Hematopoietic multipotent progenitor cell treated with erythropoietin and hydrocortisone succinate and interleukin-3 and kit ligand, for 4 days (in vitro differentiated cells): ENCODE measurements at regions not wholly inside any gene's neighbourhood (a gene's known extent, or its start where the extent isn't known, plus 50 kb on each side); places are given as distances from the start of the nearest gene placed in this dataset.
"Not testable (repeated sequence)": the region's sequence is repeated elsewhere in the genome, so short reads cannot be mapped to it uniquely, and the experiment has no call there.

Experiments
- DNase-seq: peaks from one replicate; pipeline ENCODE4 v3.0.0-alpha.2; 2015

DNA sequence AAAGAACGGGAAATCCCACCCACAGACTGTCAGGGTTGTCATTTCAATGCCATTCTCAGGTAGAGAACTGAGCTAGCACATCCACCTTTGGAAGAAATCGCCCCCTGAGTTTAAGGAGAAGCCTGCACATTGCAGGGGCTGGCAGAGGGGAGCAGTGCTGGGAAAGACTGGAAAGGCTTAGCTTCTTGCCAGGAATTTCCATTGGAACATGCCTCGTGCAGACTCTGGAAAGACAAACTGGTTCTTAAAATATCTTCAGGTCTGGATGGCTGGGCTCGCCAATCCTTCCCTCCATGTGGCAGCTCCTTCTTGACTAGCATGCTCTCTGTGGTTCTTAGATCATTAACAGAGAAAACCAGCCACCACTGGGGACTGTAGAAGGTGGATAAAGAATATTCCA, 414.1 kb downstream of the TSHZ3 start:
- no peak for DNase-seq

DNA sequence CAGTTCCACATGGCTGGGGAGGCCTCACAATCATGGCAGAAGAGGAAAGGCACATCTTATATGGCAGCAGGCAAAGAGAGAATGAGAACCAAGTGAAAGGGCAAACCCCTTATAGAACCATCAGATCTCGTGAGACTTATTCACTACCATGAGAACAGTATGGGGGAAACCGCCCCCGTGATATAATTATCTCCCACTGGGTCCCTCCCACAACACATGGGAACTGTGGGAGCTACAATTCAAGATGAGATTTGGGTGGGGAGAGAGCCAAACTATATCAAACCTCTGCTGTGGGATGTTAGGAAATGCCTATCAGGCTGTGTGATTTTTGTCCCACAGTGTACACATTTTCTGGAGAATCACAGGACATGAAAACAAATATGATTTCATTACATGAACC, 415.8 kb downstream of the TSHZ3 start:
- not testable (repeated sequence) for DNase-seq

DNA sequence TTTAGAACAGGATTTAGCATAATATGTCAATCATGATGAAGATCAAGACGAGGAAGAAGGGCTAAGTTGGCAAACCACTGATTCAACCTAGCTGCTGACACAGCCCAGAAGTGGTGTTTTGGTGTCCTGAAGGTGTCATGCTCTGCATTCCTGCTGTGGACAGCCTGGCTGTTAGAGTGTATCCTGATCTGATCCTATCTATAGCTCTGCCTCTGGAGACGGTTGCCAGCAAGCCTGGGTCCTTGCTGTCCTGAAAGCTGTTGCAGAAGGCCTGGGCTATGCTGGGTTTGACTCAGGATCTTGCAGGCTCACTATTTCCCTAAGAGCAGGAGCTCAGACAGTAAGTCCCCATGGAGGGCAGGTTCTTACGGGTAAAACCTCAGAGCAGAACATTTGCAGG, 416.4 kb downstream of the TSHZ3 start:
- DNase-seq, result no peak

DNA sequence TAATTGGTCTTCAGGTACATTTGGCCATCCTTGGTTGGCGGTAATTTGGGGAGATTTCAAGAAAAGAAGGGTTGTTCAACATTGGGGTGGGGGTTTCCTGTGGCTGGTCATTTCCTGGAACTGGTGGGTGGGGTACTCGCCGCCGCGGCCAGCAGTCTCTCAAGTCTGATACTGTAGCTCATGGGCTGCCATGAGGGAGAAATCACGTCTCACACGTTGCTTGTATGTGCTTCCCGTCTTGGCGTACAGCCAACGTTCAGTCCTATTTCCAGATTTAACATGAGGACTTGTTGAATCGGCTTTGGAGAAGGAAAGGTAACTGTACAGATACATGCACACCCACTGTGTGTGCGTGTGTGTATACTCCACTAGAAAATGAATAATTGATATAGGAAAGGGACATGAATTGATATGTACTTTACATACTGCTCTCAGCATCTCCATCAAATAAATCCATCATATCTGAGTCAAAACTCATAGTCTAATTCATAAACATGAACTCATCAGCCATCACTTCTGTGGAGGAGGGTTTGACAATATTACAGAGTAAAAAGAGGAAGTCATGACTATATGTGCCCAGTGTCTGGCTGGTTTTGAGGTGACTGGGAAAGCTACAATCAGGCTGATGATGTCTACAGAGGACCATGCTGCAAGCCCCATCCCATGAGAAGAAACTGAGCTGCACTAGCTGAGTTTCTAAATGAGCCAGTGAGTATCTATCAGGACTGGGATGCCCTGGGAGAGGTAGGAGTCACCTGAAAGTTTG, 418.1 kb downstream of the TSHZ3 start:
- DNase-seq, result peak; percentile 8

DNA sequence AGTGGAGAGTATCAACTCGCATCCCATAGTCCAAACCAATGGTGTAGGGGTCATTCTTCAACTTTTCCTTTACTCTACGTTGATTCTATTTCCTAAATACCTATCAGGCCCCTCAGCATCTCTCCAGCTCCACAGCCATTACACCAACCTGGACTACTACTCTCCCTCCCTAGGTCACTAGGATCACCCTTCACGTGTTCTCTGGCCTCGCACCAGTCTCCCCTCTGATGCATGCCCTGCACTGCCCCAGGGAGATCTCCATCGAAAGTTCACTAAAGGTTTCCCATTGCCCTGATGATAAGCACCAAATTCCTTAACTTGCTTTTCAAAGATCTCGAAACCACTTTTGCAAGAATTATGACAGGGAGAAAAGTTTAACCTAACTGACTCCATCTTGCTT, 421.5 kb downstream of the TSHZ3 start:
- DNase-seq, result no peak

DNA sequence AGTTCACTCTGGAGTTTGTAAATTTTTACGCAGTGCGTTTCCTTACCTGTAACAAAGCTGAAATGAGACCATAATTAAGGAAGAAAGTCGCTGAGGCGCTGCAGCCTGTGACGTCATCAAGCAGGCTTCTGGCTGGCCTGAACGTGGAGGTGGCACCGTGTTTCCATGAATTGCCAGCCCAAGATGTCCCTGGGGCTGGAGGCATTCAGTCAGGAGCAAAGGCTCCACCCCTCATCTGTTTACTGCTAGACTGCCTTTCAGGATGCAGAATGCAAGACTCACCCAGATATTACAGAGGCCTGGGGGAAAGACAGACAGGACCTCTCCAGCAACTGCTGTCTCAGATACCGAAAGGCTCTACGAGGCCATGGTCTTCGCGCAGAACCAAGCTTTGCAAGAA, 424.6 kb downstream of the TSHZ3 start:
- no peak for DNase-seq

DNA sequence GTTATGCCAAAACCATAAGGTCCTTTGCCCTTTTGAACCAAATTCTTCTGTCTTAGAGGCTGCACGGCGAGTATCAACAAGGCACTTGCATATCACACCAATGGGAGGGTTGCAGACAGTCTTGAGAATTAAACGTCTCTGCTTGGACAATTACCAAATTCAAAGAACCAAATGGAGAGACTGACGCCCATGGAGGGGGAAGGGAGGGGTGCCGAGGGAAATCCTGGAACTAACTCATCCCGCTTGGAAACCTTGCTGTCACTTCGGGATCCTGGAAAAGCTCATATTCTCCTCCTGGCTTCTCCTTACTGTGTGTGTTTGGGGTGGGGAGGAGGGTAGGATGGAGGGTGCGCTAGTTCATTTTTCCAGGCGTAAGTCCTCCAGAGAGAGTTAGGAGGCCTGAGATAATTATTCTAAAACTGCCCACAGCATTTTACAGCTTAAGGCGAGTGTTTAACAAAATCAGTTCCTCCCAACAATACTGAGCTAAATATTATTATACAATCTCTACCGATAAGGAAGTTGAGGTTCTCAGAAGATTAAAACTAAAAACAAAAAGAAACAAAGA, 425.1 kb downstream of the TSHZ3 start:
- DNase-seq, result no peak

DNA sequence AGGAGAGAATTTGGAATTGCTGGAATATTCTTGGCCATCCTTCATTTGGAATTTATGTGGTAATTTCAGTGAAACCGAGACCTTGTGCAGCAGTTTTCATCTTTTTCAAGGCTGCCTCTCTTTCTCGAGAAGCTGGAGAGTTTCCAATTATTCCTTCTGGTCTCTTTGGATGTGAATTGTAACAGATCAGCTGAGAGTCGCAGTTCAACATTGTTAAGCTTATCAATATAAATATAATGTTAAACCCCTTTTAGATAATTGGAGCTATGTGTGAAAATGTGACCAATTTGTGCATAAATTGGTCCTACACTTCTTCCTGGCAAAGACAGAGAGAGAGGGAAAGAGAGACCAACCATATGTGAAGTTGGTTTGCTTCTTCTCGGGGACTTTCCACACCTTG, 425.6 kb downstream of the TSHZ3 start:
- DNase-seq, result no peak

DNA sequence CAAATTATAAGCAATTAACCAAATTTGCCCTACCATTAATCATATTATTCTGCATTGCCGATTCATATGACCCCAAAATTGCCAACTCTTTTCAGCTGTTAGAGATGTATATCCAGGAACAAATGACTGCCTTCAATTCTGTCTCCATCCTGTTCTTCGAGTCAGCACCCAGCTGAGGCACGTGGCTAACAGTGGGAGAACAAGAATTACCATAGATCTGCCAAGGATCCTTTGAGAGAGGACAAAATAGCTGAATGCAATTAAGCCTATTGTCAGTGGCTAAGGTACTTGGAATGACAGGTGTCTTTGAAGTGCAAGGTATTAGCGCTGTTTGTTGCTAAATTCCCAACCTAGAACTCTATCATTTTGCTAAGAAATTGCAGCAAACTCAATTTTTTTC, 426.1 kb downstream of the TSHZ3 start:
- no peak for DNase-seq

DNA sequence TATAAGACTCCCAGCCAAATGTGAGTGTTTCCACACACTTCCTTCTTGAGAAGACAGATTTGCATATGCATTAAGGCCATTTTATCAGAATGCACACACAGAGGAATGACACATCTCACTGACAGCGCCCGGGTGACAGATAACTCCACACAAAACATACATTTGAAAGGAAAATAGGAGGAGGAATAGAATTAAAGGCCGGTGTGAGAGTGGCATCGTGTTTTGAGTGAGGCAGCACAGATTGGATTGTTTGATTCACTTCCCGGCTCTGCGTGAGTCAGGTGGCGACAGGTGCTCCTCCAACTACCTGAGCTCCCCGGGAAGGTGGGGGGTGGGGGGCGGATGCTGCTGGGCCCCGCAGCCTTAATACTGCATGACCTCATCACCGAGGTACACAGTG, 429.0 kb downstream of the TSHZ3 start:
- peak; percentile 5 for DNase-seq

DNA sequence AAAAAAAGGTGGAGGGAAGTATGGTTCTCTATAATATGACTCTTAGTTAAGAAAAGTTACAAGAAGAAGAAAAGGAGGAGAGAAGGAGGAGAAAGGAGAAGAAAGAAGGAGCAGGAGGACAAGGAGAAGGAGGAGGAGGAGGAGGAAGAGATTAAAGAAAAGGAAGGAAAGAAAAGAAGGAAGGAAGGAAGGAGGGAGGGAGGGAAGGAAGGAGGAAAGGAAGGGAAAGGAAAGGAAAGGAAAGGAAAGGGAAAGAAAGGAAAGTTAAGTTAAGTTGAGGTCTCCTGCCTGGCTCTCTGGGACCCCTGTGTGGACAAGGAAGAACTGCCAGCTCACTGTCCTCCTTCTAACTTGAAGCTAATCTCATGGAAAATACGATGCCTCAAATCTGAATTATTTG, 429.5 kb downstream of the TSHZ3 start:
- no peak for DNase-seq

DNA sequence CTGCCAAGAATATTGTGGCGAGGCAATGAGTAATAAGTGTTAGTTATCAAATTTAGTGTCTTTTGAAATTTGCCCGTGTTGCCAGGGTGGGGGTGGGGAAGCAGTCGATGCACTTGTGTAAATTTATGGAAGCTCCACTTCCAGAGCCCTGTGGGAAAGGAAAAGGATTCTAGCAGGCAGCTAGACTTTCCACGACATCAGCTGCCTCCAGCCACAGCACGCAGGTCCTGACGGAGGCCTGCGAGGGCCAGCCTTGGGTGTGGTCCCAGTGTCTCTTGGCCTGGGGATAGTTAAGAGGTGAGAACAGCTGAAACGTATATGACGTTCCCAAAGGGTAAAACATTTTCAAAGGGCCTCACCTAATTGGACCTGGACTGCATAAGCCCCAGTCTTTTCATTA, 433.0 kb downstream of the TSHZ3 start:
- no peak for DNase-seq

DNA sequence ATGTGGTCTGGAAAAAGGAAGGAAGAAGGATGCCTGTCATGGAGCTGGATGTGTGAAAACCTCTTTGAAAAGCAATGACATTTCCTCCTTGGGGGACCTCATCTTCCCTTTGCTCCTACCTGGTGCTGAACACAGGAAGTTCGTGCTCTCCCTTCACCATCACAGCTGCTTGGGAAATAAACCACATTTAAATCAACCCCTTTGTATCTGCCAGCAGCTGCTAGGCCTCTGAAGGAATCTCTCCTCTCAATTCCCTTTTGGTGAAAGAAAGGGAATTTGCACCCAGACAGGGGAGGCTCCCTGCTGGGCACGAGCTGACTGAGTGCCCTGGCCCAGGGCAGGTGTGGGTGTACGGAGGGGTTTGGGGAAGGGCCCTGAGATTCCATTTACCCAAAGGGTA, 437.7 kb downstream of the TSHZ3 start:
- no peak for DNase-seq

DNA sequence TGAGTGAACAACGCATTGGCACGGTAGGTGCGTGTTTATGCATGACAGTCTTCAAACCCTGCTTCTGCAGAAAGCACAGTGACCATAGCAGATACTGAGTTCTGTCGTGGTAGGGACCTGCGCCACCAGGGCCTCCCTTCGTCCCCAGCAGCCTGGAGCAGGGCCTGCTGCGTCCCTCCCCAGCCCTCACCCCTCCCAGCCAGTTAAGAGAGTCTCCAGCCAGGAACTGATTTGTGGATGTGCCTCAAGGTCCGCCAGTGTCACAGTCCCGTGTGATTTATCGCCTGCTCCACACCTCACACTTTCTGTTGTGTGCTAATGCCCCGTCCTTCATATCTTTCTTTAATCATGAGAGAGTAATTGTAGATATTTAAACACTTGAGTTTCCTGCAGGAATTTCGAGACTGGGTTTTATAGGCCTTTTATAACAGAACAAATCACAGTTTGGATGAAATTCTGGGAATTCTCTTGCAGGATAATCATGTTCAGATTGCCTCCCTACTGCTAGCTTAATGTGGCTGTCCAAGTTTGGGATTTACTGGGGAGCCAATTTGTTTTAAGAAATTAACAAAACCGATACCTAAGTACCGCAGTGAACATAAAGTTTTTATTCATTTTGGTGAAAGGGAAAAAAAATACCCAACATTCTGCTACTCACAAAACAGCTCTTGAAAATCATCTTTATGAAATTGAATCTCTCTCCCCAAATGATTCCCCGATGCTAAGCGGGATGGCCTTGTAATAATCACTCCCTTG, 438.6 kb downstream of the TSHZ3 start:
- DNase-seq, result no peak

DNA sequence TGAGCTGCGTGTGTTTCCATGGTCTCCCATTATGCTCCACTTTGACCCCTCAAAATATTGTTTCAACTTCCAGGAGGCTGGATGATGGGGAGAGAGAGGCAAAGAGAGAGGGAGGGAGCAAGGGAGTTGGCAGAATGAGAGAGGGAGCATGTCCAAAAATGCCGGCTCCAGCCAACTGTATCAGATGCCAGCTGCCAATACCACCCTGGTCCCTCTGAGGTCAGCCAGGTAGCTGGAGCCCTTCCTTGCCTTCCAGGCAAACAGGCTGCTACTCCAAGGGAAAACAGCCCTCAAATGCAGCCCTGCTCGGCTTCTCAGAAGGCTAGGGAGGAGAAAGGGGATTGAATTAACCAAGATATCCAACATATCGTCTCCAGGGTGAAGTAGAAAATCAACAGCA, 440.0 kb downstream of the TSHZ3 start:
- no peak for DNase-seq

DNA sequence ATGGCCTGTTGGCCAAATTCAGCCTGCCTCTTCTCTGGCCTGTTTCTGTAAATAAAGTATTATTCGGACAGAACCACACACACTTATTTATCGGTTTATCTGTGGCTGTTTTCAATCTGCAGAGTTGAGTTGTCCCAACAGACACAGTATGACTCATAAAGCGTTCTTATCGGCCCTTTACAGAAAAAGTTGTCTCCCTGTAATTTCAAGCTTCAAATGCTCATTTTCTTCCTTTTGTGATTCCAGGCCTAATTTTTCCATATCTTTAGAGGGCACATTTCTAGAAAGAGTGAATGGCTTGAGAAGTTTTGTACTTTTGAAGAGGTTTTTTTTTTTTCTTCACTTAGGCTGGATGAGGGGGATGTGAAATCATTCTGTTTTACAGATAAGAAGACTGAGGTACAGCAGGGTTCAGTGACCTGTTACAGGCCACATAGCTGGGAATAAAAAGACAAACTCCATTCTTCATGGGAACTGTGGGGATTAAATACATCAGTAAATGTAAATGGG, 440.9 kb downstream of the TSHZ3 start:
- peak; percentile 58 for DNase-seq

DNA sequence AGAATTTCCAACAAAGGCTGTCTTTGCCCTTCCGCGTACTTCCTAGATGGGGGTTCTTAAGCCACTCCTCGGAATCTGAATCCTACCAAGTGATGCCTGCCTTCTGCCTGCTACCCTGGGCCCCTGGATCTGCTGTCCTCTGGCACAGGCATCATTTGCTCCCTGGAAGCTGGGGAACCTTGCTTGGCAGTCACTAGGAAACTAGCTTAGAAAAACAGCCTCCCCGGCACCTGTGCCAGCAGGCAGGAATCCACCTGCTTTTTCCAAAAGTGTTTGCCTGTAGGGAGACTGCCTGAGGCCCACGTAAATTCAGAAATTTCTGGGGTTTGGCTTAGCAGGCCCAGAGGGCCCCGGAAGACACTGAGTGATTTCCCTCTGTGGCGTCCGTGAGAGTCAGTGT, 442.4 kb downstream of the TSHZ3 start:
- no peak for DNase-seq

DNA sequence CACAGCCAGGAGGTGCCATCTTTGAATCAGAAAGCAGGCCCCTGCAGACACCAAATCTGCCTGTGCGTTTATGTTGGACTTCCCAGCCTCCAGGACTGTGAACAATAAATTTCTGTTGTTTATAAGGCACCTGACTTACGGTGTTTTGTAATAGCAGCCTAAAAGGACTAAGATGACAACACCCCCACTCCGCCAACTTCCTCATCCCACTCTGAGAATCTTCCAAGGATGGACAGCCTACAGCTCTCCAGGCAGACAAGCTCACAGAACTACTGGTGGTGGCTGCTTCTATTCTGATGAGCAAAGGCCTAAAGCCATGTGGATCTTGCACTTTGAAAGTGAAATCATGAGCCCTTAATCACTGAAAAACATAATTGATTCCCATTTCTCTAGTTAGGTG, 449.2 kb downstream of the TSHZ3 start:
- DNase-seq, result no peak

DNA sequence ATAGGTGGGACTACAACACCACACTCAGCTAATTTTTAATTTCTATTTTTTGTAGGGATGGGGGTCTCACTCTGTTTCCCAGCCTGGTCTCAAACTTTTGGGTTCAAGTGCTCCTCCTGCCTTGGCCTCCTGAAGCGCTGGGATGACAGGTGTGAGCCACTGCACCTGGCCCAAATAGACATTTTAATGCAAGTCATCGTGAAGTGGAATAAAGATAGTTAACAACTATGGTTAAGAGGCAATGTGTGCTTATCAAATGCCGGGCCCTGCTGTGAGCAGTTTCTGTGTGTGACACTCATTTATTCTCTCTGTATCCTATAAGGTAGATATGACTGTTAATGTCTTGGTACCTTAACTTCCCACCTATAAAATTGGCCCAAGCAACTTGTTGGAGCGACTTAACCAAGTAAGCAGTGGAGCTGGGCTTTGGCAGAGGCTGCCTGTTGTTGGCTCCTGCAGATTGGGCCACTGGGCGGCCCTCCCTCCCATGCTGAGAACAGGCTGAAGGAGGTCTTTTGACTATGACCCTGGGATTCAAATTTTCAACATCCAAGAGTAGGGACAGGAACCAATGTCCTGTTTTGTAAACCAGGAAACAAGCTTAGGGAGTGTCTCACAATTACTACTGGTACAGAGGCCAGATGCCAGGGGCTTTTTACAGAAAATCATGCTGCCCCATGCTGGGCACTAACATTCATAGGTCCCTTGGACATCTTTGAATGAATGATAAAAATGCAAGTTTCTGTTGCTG, 450.7 kb downstream of the TSHZ3 start:
- peak; percentile 14 for DNase-seq

DNA sequence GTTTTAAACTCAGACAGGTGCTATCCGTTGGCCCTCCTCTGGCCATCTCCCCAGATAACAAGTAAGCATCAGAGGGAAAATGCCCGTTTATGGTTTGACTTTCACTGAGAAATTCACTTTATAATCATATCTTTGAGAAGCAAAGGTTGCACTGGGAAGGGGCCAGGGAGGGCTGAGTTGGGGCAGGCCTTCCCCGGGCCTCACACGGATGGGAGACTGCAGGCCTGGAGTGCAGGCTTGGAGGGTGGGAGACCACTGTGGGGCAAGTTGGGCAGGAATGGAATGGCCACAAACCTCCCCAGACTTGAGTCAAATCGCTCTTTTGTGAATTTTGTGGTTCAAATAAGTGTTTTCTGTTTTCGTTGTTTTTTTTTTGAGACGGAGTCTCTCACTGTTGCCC, 451.7 kb downstream of the TSHZ3 start:
- no peak for DNase-seq

DNA sequence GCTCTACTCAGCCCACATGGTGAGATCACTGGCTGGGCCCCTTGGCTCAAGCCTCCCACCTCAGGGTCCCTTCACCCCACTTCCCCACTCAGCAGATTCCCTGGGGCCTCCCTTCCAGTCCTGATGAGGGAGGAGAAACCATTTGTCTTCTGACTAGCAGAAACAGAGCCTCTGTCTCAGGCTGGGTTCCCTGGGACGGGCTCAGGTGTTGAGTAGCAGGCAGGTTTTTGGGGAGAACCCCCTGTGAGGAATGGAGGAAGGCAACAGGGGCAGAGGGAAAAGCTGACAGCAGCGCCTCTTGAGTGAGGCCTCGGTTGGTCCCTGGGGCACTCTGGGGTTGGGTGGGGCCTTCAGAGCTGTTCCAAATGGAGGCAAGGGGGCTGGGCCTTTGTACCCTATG, 452.2 kb downstream of the TSHZ3 start:
- DNase-seq, result no peak

DNA sequence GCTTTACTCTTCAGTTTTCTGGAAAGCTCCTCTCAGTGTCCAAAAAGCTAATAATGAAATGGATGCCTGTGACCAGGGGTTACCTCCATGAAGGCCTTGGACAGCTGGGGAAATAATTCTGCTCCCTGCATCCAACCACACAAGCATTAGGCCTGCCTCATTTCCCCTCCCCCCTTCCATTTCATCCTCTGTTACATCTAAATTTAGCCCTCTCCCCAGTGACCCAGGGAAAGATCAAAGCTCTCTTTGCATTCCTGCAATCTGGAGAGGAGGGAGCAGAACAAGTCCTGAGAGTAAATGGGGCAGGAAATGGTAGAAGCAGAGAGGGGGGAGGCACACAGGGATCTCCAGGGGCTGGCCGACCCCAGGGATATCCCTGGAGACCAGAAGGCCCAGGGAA, 452.7 kb downstream of the TSHZ3 start:
- no peak for DNase-seq

DNA sequence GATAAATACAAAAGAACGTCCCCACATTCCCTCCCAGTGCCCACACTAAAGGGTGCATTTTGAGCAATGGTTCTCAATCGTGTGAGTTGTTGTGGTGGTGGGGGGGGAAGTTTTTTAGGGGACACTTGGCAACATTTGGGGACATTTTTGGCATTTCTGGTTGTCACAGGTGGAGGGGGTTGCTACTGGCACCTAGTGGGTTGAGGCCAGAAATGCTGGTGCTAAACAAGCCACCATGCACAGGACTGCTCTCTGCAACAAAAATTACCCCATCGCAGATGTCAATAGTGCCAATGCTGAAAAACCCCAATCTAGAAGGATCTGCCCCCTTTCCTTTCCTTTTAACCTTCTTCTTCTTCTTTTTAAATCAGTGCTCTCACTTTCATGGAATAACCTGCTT, 453.3 kb downstream of the TSHZ3 start:
- DNase-seq, result no peak
